Stimulated activated CD8-positive, alpha-beta memory T cell treated with anti-CD3 and anti-CD28 coated beads, Interleukin-4, amount 100 ng/mL, for 48 hours (primary cell): ENCODE measurements at regions not wholly inside any gene's neighbourhood (a gene's known extent, or its start where the extent isn't known, plus 50 kb on each side); places are given as distances from the start of the nearest gene placed in this dataset.
"Not testable (repeated sequence)": the region's sequence is repeated elsewhere in the genome, so short reads cannot be mapped to it uniquely, and the experiment has no call there.

ENCODE experiments used
- DNase-seq: peaks from one replicate; pipeline ENCODE4 v3.0.0-alpha.2; 2020

DNA sequence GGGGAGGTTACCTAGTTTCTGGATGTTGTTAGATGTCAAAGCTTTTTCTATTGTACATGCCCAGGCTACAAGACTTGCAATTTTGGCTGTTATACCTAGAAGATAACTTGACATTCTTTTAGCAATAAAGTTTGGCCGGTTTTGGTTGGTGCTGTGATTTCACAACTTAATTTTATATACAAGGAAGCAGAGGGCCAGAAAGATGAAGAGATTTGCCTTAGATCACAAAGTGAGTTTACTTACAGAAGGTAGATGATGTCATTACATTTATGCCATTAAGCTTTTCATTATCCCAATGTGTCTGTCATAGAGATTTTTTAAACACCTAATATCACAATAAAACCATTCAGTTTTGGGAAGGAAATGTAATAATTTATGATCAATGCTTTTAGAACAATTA, 698.7 kb upstream of the ANO3 start:
- DNase-seq, result no peak

GRCh38 chr11:25649220-25649619, 682.7 kb upstream of the ANO3 start:
- not testable (repeated sequence) for DNase-seq

GRCh38 chr11:25650319-25650718, 681.6 kb upstream of the ANO3 start:
- DNase-seq, result no peak

- DNase-seq, result no peak
Observed at GRCh38 chr11:25655636-25656035, 676.3 kb upstream of the ANO3 start.

DNA sequence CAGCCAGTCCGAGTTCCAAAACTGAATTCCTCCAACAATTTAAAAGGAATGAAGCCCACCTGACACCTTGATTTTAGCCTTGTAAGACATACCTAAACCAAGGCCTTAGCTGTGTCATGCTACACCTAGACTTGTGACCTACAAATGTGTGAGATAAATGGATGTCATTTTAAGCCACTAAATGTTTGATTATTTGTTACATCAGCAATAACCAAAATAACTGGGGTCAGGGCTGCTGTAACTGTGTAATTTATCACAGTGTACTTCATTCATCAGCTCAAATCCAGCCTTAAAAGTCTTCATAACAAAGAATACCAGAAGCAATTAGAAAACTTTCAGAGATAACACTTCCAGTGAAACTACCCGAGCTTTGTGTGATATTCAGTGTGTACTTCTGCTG, 673.0 kb upstream of the ANO3 start:
- no peak for DNase-seq

DNA sequence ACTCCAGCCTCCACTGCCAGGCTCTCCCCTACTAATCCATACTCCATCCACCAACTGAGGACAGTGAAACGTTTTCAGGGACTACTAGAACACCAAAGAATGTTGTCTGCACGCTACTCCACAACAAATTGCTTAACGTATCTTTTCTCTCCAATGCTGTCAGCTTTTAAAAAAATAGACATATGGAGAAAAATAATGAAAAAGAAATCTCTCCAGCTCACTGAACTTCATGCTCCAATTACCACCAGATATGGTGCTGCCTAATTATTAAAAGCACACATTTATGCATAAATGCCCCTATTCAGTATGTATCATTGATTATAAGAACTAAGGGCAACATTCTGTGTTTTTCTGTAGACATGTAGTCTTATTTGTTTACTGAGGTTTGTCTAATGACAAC, 672.2 kb upstream of the ANO3 start:
- DNase-seq, result no peak

DNA sequence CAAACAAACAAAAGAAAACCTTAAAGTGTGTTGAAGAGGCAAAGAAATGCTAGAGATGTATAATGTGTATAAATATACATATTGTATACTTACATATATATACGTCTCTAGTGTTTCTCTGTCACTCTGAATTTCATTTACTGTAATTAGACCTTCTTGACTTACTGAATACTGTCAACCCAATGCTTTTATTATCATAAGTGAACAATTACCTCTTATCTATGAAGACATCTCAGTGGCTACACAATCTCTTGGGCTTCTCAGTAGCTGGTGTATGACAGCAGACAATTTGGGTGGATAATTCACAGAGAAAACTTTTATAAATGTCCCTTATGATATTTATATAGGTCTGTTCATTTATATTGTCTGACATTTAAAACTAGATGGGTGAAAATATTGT, 664.1 kb upstream of the ANO3 start:
- no peak for DNase-seq

DNA sequence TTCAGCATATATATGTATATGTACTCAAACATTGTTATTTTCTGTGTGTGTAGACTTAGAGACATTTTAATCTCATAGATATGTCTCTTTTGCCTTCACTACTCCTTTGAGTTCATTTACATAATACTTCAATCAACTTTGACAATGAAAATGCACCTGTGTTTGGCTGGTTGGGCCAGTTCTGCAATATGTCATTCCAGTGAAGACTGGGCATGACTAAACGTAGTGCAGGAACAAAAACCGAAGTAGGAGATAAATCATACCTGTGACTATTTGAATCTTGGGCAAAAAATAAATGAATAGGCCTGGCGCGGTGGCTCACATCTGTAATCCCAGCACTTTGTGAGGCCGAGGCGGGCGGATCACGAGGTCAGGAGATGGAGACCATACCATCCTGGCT, 640.0 kb upstream of the ANO3 start:
- DNase-seq, result no peak

DNA sequence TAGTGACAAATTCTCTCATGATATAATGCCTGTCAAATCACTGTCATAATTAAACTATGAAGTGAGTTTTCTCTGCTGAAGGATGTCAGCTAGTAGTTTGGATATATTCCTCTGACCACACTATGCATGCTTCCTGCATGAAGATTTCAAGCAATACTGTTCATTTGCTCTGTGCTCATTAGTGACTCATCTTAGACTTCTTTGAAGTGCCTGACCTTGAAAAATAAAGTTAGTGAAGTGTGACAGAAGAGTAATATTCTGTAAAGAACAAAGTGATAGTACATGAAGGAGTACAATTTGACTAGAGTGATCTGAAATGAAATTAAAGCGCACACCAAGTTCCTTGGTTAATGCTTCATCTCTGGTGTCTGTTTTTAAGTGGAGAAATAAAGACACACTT, 629.5 kb upstream of the ANO3 start:
- no peak for DNase-seq

- no peak for DNase-seq
Observed at GRCh38 chr11:25710975-25711374, 621.0 kb upstream of the ANO3 start.

DNA sequence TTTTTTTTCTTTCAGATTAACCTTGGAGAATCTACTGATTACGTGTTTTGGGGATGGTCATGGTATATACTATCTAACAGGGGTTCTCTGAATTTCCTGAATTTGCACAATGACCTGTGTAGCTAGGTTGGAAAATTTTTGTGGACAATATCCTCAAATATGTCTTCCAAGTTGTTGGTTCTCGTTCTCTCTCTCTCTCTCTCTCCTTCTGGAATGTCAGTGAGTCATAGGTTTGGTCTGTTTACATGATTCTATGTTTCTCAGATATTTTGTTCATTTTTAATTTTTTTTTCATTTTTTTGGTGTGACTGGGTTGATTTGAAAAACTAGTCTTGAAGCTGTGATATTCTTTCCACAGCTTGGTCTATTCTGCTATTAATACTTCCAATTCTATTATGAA, 604.0 kb upstream of the ANO3 start:
- DNase-seq, result no peak

- DNase-seq, result no peak
Observed at GRCh38 chr11:25730230-25730629, 601.7 kb upstream of the ANO3 start.

GRCh38 chr11:25733777-25734176, 598.2 kb upstream of the ANO3 start:
- no peak for DNase-seq

GRCh38 chr11:25734591-25735211, 597.2 kb upstream of the ANO3 start:
- DNase-seq, result no peak

- no peak for DNase-seq
Observed at GRCh38 chr11:25737071-25737675, 594.8 kb upstream of the ANO3 start.

GRCh38 chr11:25741886-25742285, 590.0 kb upstream of the ANO3 start:
- no peak for DNase-seq

DNA sequence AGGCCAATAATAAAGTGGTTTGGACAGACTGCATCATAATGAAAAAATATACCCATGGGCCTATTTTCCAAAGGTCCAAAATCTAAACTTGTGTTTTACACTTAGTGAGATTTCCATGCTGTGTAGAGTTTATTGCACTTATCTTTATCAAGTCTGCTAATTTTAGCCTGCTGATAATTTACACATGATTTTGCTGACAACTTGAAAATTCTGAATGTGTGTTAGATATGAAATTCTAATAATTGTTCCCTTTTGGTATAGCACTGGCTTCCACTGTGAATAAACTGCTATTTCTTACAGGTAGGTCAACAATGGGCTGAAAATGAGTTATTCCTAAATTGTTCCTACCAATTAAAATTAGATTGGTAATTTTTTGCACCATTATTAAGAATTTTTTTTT, 589.1 kb upstream of the ANO3 start:
- DNase-seq, result no peak

- DNase-seq, result no peak
Observed at GRCh38 chr11:25755381-25755780, 576.5 kb upstream of the ANO3 start.

DNA sequence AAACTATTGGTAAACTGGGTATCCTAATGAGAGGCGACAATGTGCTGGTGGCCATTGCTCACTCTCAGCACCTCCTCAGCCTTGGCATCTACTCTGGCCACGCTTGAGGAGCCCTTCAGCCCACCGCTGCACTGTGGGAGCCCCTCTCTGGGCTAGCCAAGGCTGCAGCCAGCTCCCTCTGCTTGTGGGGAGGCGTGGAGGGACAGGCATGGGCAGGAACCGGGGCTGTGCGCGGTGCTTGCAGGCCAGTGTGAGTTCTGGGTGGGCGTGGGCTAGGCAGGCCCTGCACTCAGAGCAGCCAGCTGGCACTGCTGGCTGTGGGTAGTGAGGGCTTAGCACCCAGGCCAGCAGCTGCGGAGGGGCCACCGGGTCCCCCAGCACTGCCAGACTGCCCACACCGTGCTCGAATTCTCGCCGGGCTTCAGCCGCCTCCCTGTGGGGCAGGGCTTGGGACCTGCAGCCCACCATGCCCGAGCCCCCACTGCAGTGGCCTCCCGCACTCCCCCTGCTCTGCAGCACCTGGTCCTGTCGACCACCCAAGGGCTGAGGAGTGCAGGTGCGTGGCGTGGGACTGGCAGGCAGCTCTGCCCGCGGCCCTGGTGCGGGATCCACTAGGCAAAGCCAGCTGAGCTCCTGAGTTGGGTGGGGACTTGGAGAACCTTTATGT, 575.9 kb upstream of the ANO3 start:
- no peak for DNase-seq

- no peak for DNase-seq
Observed at GRCh38 chr11:25758145-25758661, 573.7 kb upstream of the ANO3 start.

- no peak for DNase-seq
Observed at GRCh38 chr11:25766332-25767015, 565.5 kb upstream of the ANO3 start.

GRCh38 chr11:25769287-25769686, 562.6 kb upstream of the ANO3 start:
- no peak for DNase-seq

DNA sequence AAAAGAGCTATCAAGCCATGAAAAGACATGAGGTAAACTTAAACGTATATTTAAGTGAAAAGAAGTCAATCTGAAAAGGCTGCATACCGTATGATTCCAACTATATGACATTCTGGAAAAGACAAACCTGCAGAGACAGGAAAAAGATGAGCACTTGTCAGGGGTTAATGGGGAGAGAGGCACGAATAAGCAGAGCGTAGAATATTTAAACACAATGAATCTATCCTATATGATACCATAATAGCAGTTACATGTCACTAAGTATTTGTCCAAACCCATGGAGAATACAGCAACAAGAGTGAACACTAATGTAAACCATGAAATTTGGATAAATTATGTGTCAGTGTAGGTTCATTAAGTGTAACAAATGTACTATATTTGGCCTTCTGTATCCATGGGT, 560.3 kb upstream of the ANO3 start:
- no peak for DNase-seq

GRCh38 chr11:25775603-25776002, 556.3 kb upstream of the ANO3 start:
- DNase-seq, result no peak
